ENCODE measurements at regions not wholly inside any gene's neighbourhood (a gene's known extent, or its start where the extent isn't known, plus 50 kb on each side); places are given as distances from the start of the nearest gene placed in this dataset.

- no peaks in the 10 kb centered on the region for H4K20me1 ChIP-seq (ENCODE audit: insufficient read depth)
- POLR2A ChIA-PET (ENCODE audit: unreplicated experiment): no interaction called here
- H3K79me2 ChIP-seq (ENCODE audit: low read depth): no peaks in the 10 kb centered on the region
- no peak for DNase-seq
- no peaks in the 10 kb centered on the region for H3F3A ChIP-seq (ENCODE audit: insufficient read depth, low read depth)
- H3K36me3 ChIP-seq (ENCODE audit: low read depth): no peaks in the 10 kb centered on the region
- H3K4me1 ChIP-seq (replicated peaks; ENCODE audit: insufficient read depth): no peaks in the 10 kb centered on the region
- intact Hi-C loops (cut with micrococcal nuclease; ENCODE audit: unreplicated experiment): no loop called here
- no peaks in the 10 kb centered on the region; the same call in 1 of the 2 replicates for H3K9me2 ChIP-seq (ENCODE audit: insufficient read depth)
- CTCF ChIA-PET: no interaction called here
- H3K27ac ChIP-seq: no peak overlapping the region
- no peak overlapping the region for H3K4me3 ChIP-seq
- no peak for TF ChIP-seq EZH2 (IDR thresholded peaks at IDR 0.05; ENCODE audit: low read depth)
- no peak for TF ChIP-seq CTCF (conservative IDR thresholded peaks at IDR 0.05)
- no peaks in the 10 kb centered on the region for H3K27me3 ChIP-seq (ENCODE audit: insufficient read depth, low read depth)
- H3K9me3 ChIP-seq (ENCODE audit: insufficient read depth, low read depth): no peaks in the 10 kb centered on the region
- no peak overlapping the region for H2AFZ ChIP-seq
- H3K4me2 ChIP-seq: no peak overlapping the region
- BruUV-seq (replicated peaks): no TSS peak
Measured at GRCh38 chr12:61646639-61647038, 613.6 kb upstream of the USP15 start.

GRCh38 chr12:61647566-61647965, 612.6 kb upstream of the USP15 start:
- H3F3A ChIP-seq (ENCODE audit: insufficient read depth, low read depth): no peaks in the 10 kb centered on the region
- no peak for TF ChIP-seq CTCF (conservative IDR thresholded peaks at IDR 0.05)
- no peak for TF ChIP-seq EZH2 (IDR thresholded peaks at IDR 0.05; ENCODE audit: low read depth)
- no peaks in the 10 kb centered on the region for H3K27me3 ChIP-seq (ENCODE audit: insufficient read depth, low read depth)
- H3K36me3 ChIP-seq (ENCODE audit: low read depth): no peaks in the 10 kb centered on the region
- H3K4me1 ChIP-seq (replicated peaks; ENCODE audit: insufficient read depth): no peaks in the 10 kb centered on the region
- H2AFZ ChIP-seq: no peak overlapping the region
- CTCF ChIA-PET: no interaction called here
- no peak for DNase-seq
- H3K9me3 ChIP-seq (ENCODE audit: insufficient read depth, low read depth): no peaks in the 10 kb centered on the region
- H3K4me3 ChIP-seq: no peak overlapping the region
- no TSS peak for BruUV-seq (replicated peaks)
- H3K27ac ChIP-seq: no peak overlapping the region
- H4K20me1 ChIP-seq (ENCODE audit: insufficient read depth): no peaks in the 10 kb centered on the region
- H3K4me2 ChIP-seq: no peak overlapping the region
- POLR2A ChIA-PET (ENCODE audit: unreplicated experiment): no interaction called here
- intact Hi-C loops (cut with micrococcal nuclease; ENCODE audit: unreplicated experiment): no loop called here
- no peaks in the 10 kb centered on the region for H3K79me2 ChIP-seq (ENCODE audit: low read depth)
- H3K9me2 ChIP-seq (ENCODE audit: insufficient read depth): no peaks in the 10 kb centered on the region

GRCh38 chr12:61652265-61652664, 607.9 kb upstream of the USP15 start:
- H2AFZ ChIP-seq: no peak overlapping the region
- no peak for DNase-seq
- H3F3A ChIP-seq (ENCODE audit: insufficient read depth, low read depth): no peaks in the 10 kb centered on the region
- H3K27ac ChIP-seq: no peak overlapping the region
- H3K9me2 ChIP-seq (ENCODE audit: insufficient read depth): no peaks in the 10 kb centered on the region
- H3K4me3 ChIP-seq: no peak overlapping the region
- no peaks in the 10 kb centered on the region for H3K79me2 ChIP-seq (ENCODE audit: low read depth)
- no peaks in the 10 kb centered on the region for H3K9me3 ChIP-seq (ENCODE audit: insufficient read depth, low read depth)
- BruUV-seq (replicated peaks): no TSS peak
- POLR2A ChIA-PET (ENCODE audit: unreplicated experiment): no interaction called here
- H3K4me1 ChIP-seq (replicated peaks; ENCODE audit: insufficient read depth): no peaks in the 10 kb centered on the region
- no peak overlapping the region for H3K4me2 ChIP-seq
- TF ChIP-seq CTCF (conservative IDR thresholded peaks at IDR 0.05) (no peak), EZH2 (IDR thresholded peaks at IDR 0.05; ENCODE audit: low read depth) (no peak)
- H4K20me1 ChIP-seq (ENCODE audit: insufficient read depth): no peaks in the 10 kb centered on the region
- intact Hi-C loops (cut with micrococcal nuclease; ENCODE audit: unreplicated experiment): no loop called here
- CTCF ChIA-PET: no interaction called here
- H3K27me3 ChIP-seq (ENCODE audit: insufficient read depth, low read depth): no peaks in the 10 kb centered on the region
- H3K36me3 ChIP-seq (ENCODE audit: low read depth): no peaks in the 10 kb centered on the region
